ENCODE measurements at regions not wholly inside any gene's neighbourhood (a gene's known extent, or its start where the extent isn't known, plus 50 kb on each side); places are given as distances from the start of the nearest gene placed in this dataset.
A peak's percentile ranks its signal among the peaks of the same experiment; 100 is the strongest.

DNA sequence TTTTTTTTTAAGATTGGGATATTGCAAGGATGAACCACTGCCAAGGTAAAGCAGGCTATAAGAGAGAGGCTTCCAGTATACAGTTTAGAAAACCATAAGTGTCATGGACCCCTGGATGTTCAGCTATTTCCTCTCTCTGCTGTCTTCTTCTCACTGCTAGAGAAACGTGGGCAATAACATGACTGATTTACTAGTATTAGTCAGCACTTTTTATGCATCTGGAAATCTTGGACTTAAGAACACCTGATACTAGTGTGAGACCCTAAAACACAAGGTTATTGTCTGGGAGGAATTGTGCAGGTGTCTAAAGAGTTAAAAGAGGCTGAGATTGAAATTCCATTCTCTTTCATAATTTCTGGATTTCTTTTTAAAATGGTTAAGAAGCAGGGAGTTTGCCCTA is 460.6 kb upstream of the MCTP2 start:
- no peak overlapping the region for H3K27ac ChIP-seq (ENCODE audit: extremely low read depth, low read depth, low read length)
- 0% methylated on average over 1 of the region's 1 CpG for WGBS (ENCODE audit: insufficient coverage, low coverage, missing lambda C conversion rate)
- no peaks in the 10 kb centered on the region for H3K4me1 ChIP-seq (replicated peaks in 1 of 2; ENCODE audit: control insufficient read depth in 2 of 2, insufficient read depth in 2 of 2, low read length in 2 of 2)
- ATAC-seq (no peak), FAIRE-seq (no peak), DNase-seq (ENCODE audit: extremely low read depth in 1 of 4, low spot score in 3 of 4) (no peak)
- no peak for TF ChIP-seq SLC30A9 (CRISPR knock-in tag; IDR thresholded peaks at IDR 0.05)
- TF ChIP-seq E2F3 (CRISPR knock-in tag; IDR thresholded peaks at IDR 0.05), result no peak
- TF ChIP-seq, protein P1, sequence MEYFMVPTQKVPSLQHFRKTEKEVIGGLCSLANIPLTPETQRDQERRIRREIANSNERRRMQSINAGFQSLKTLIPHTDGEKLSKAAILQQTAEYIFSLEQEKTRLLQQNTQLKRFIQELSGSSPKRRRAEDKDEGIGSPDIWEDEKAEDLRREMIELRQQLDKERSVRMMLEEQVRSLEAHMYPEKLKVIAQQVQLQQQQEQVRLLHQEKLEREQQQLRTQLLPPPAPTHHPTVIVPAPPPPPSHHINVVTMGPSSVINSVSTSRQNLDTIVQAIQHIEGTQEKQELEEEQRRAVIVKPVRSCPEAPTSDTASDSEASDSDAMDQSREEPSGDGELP (CRISPR knock-in tag; IDR thresholded peaks at IDR 0.05; ENCODE audit: borderline replicate concordance), result no peak
- TF ChIP-seq ZNF184 (CRISPR knock-in tag; IDR thresholded peaks at IDR 0.05), result no peak
- TF ChIP-seq ZKSCAN8 (CRISPR knock-in tag; IDR thresholded peaks at IDR 0.05), result no peak
- peak; percentile 12; the same call in 1 of the 2 replicates for TF ChIP-seq ZNF316 (IDR thresholded peaks at IDR 0.05)
- no peak for TF ChIP-seq HCFC1 (IDR thresholded peaks at IDR 0.05; ENCODE audit: low read depth, low read length)
- TF ChIP-seq, protein P2, sequence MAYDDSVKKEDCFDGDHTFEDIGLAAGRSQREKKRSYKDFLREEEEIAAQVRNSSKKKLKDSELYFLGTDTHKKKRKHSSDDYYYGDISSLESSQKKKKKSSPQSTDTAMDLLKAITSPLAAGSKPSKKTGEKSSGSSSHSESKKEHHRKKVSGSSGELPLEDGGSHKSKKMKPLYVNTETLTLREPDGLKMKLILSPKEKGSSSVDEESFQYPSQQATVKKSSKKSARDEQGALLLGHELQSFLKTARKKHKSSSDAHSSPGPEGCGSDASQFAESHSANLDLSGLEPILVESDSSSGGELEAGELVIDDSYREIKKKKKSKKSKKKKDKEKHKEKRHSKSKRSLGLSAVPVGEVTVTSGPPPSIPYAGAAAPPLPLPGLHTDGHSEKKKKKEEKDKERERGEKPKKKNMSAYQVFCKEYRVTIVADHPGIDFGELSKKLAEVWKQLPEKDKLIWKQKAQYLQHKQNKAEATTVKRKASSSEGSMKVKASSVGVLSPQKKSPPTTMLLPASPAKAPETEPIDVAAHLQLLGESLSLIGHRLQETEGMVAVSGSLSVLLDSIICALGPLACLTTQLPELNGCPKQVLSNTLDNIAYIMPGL (CRISPR knock-in tag; IDR thresholded peaks at IDR 0.05), result no peak
- TF ChIP-seq MAFF (IDR thresholded peaks at IDR 0.05; ENCODE audit: low read length), result 0 out of 2 replicates have a peak, but pooled peaks have one; percentile 17
- no peak for TF ChIP-seq HMGN3 (IDR thresholded peaks at IDR 0.05; ENCODE audit: borderline replicate concordance, extremely low read depth, insufficient read length, low read depth, low read length)
- TF ChIP-seq TCF3 (CRISPR knock-in tag; IDR thresholded peaks at IDR 0.05), result no peak
- no peaks in the 10 kb centered on the region for H3K9me1 ChIP-seq (ENCODE audit: control insufficient read depth, insufficient read depth, low read length)
- H2AFZ ChIP-seq (ENCODE audit: low read depth, low read length), result no peak overlapping the region
- no peaks in the 10 kb centered on the region for H3K9me3 ChIP-seq (replicated peaks; ENCODE audit: control insufficient read depth, insufficient read depth, low read depth, low read length)
- H3K27me3 ChIP-seq (ENCODE audit: control insufficient read depth in 2 of 2, insufficient read depth in 2 of 2, low read length in 2 of 2), result no peaks in the 10 kb centered on the region
- CTCF ChIA-PET (ENCODE audit: low intra/inter-chr PET ratio), result no interaction called here
- no peaks in the 10 kb centered on the region for H3K79me2 ChIP-seq (ENCODE audit: control insufficient read depth, insufficient read depth, low read length)
- H4K20me1 ChIP-seq (replicated peaks; ENCODE audit: control insufficient read depth, insufficient read depth, low read length), result no peaks in the 10 kb centered on the region
- no TSS peak for BruUV-seq (replicated peaks)
- intact Hi-C loops (cut with micrococcal nuclease), result no loop called here
- no peak overlapping the region for H3K4me2 ChIP-seq (ENCODE audit: insufficient read depth, low read length)
- no peaks in the 10 kb centered on the region for H3K36me3 ChIP-seq (ENCODE audit: control insufficient read depth, insufficient read depth, low read length)
- H3K4me3 ChIP-seq, result no peak overlapping the region
- in situ Hi-C loops (cut with MboI), result no loop called here
- H3K9ac ChIP-seq (ENCODE audit: insufficient read depth in 1 of 2, low read depth in 2 of 2, low read length in 2 of 2), result no peak overlapping the region
- POLR2A ChIA-PET, result no interaction called here

Measured in K562 (cell line).